GM20000 (cell line): ENCODE measurements at regions not wholly inside any gene's neighbourhood (a gene's known extent, or its start where the extent isn't known, plus 50 kb on each side); places are given as distances from the start of the nearest gene placed in this dataset.

Experiments
- DNase-seq: peaks from one replicate; pipeline ENCODE4 v3.0.0; 2012; ENCODE audit warnings: low spot score
- CTCF ChIP-seq: IDR thresholded peaks from 2 replicates; pipeline ENCODE4 v1.5.1; 2012; ENCODE audit warnings: mild to moderate bottlenecking, control low read depth; ENCODE audit errors: extremely low read depth, missing control alignments

GRCh38 chr11:23280088-23280487 is 419.8 kb upstream of the CCDC179 start:
- DNase-seq: no peak
- TF ChIP-seq CTCF: no peak

- no peak for DNase-seq
- no peak for TF ChIP-seq CTCF
These were observed 423.4 kb upstream of the CCDC179 start for GRCh38 chr11:23283666-23284065.

DNA sequence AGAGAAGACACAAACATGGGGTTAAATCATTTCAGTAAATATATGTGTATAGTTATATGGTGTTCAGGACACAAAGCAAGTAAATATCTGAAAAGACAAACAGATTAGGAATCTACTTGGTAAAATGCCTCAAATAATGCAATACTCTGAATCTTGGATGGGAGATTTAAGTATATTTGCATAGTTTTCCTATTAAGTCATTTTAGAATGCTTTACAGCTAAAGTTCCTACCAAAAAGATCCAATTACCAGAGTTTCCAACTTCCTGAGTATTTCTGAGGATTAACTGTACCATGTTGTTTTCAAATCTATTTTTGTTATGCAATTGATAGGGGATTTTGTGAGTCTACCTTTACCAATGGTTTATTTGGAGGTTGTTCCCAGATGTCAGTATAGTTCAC is 424.4 kb upstream of the CCDC179 start:
- DNase-seq: no peak
- TF ChIP-seq CTCF: no peak

GRCh38 chr11:23288003-23288783 is 427.9 kb upstream of the CCDC179 start:
- no peak for DNase-seq
- no peak for TF ChIP-seq CTCF

- no peak for TF ChIP-seq CTCF
- DNase-seq: no peak
These were observed 435.0 kb upstream of the CCDC179 start for GRCh38 chr11:23295241-23295640.

- DNase-seq: no peak
- no peak for TF ChIP-seq CTCF
These were observed 447.8 kb upstream of the CCDC179 start for GRCh38 chr11:23308041-23308440.

GRCh38 chr11:23310276-23310675 is 450.0 kb upstream of the CCDC179 start:
- no peak for DNase-seq
- no peak for TF ChIP-seq CTCF
